Ectodermal cell (in vitro differentiated cells): ENCODE measurements at regions not wholly inside any gene's neighbourhood (a gene's known extent, or its start where the extent isn't known, plus 50 kb on each side); places are given as distances from the start of the nearest gene placed in this dataset.

Experiments
- H3K27ac ChIP-seq: 2 replicates; pipeline ENCODE4 v1.7.0; 2013; ENCODE audit warnings: mild to moderate bottlenecking, low read depth, low read length; ENCODE audit not compliant: insufficient read depth, poor library complexity, severe bottlenecking
- H3K27me3 ChIP-seq: 2 replicates; pipeline ENCODE4 v1.7.0; 2013; ENCODE audit warnings: mild to moderate bottlenecking, low read length; ENCODE audit not compliant: insufficient read depth, control insufficient read depth, poor library complexity, severe bottlenecking
- H3K36me3 ChIP-seq: one replicate; pipeline ENCODE4 v1.7.0; 2013; ENCODE audit warnings: low read length; ENCODE audit not compliant: control insufficient read depth, insufficient read depth
- H3K4me1 ChIP-seq: one replicate; pipeline ENCODE4 v1.7.0; 2013; ENCODE audit warnings: low read length; ENCODE audit not compliant: control insufficient read depth, insufficient read depth
- H3K4me3 ChIP-seq: 2 replicates; pipeline ENCODE4 v1.7.0; 2013; ENCODE audit warnings: low read depth, low read length, control low read depth; ENCODE audit not compliant: insufficient read depth
- H3K9me3 ChIP-seq: 2 replicates; pipeline ENCODE4 v1.7.0; 2013; ENCODE audit warnings: mild to moderate bottlenecking, low read length, moderate library complexity; ENCODE audit not compliant: control insufficient read depth
- WGBS, 2 experiments: methylation state at CpG; one replicate each; pipeline ENCODE4 v1.1.7; 2013; ENCODE audit warnings: missing lambda C conversion rate in 2 of 2; 5-methylcytosine and 5-hydroxymethylcytosine counted together

DNA sequence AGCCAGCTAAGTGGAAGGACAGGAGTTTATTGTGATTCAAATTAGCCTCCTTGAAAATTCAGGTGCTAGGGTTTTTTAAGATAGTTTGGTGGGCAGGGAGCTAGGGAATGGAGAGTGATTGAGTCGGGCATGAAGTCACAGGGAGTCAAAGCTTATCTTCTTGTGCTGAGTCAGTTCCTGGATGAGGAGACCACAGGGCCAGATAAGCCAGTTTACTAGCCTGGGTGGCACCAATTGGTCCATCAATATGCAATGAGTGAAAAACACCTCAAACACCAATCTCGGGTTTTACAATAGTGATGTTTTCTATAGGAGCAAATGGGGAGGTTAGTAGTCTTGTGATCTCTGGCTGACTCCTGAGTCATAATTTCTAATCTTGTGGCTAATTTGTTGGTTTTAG, 165.1 kb downstream of the ABCC12 start:
- WGBS, 2 experiments = 94 to 96% methylated on average over 2 of the region's 2 CpGs
- Histone ChIP-seq H3K27ac (no peak overlapping the region), H3K4me1 (no peaks in the 10 kb centered on the region), H3K27me3 (no peaks in the 10 kb centered on the region), H3K9me3 (no peaks in the 10 kb centered on the region), H3K4me3 (no peak overlapping the region), H3K36me3 (no peaks in the 10 kb centered on the region)

GRCh38 chr16:47987136-47987535, 168.7 kb downstream of the ABCC12 start:
- Histone ChIP-seq H3K9me3 (no peaks in the 10 kb centered on the region), H3K36me3 (no peaks in the 10 kb centered on the region), H3K4me1 (no peaks in the 10 kb centered on the region), H3K27me3 (no peaks in the 10 kb centered on the region), H3K4me3 (no peak overlapping the region), H3K27ac (no peak overlapping the region)
- WGBS, 2 experiments = 92 to 93% methylated on average over 2 of the region's 2 CpGs

GRCh38 chr16:47986031-47986430, 169.8 kb downstream of the ABCC12 start:
- Histone ChIP-seq H3K4me1 (no peaks in the 10 kb centered on the region), H3K27ac (no peak overlapping the region), H3K27me3 (no peaks in the 10 kb centered on the region), H3K36me3 (no peaks in the 10 kb centered on the region), H3K4me3 (no peak overlapping the region), H3K9me3 (no peaks in the 10 kb centered on the region)

GRCh38 chr16:47984669-47985068, 171.1 kb downstream of the ABCC12 start:
- no peak overlapping the region for H3K27ac ChIP-seq
- H3K9me3 ChIP-seq = no peaks in the 10 kb centered on the region
- no peak overlapping the region for H3K4me3 ChIP-seq
- peaks cover 7% of the 10 kb centered on the region for H3K4me1 ChIP-seq
- H3K36me3 ChIP-seq = no peaks in the 10 kb centered on the region
- H3K27me3 ChIP-seq = no peaks in the 10 kb centered on the region

- no peaks in the 10 kb centered on the region for H3K9me3 ChIP-seq
- no peaks in the 10 kb centered on the region for H3K27me3 ChIP-seq
- H3K4me3 ChIP-seq = no peak overlapping the region
- H3K4me1 ChIP-seq = peaks cover 8% of the 10 kb centered on the region
- 94 to 96% methylated on average over 4 to 5 of the region's 5 CpGs for WGBS, 2 experiments
- no peak overlapping the region for H3K27ac ChIP-seq
- no peaks in the 10 kb centered on the region for H3K36me3 ChIP-seq
Observed at GRCh38 chr16:47983999-47984580, 171.7 kb downstream of the ABCC12 start.

DNA sequence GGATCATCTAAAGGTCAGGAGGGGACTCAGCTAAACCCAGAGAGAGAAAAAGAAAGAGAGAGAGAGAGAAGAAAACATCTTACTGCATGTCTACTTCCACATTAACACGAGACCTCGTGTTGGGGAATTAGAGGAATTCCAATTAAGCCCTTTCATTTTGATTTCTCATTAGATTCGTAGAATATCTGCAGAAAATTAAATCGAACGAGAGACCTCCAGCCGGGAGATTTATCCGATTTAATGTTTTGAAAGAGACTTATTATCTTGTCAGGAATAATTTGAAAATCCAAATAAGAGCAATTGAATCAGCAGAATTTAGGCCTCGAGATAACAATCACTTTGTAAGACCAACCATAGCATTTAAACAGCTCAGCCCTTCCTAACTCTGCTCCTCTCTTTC, 175.6 kb downstream of the ABCC12 start:
- Histone ChIP-seq H3K4me1 (peaks cover 30% of the 10 kb centered on the region), H3K36me3 (no peaks in the 10 kb centered on the region)
- WGBS, 2 experiments = 95 to 98% methylated on average over 8 of the region's 8 CpGs

GRCh38 chr16:47979616-47980182, 176.1 kb downstream of the ABCC12 start:
- no peak overlapping the region for H3K4me3 ChIP-seq
- H3K27me3 ChIP-seq = no peaks in the 10 kb centered on the region
- 91 to 98% methylated on average over 1 of the region's 1 CpG for whole genome bisulfite sequencing, 2 experiments
- H3K36me3 ChIP-seq = no peaks in the 10 kb centered on the region
- no peak overlapping the region for H3K27ac ChIP-seq
- H3K4me1 ChIP-seq = peaks cover 30% of the 10 kb centered on the region
- H3K9me3 ChIP-seq = no peaks in the 10 kb centered on the region

More for the DNA sequence above, 175.6 kb downstream of the ABCC12 start:
- no peaks in the 10 kb centered on the region for H3K27me3 ChIP-seq
- H3K9me3 ChIP-seq = no peaks in the 10 kb centered on the region
- H3K4me3 ChIP-seq = no peak overlapping the region
- H3K27ac ChIP-seq = no peak overlapping the region

- no peaks in the 10 kb centered on the region for H3K27me3 ChIP-seq
- no peaks in the 10 kb centered on the region for H3K9me3 ChIP-seq
- WGBS, 2 experiments = 78% methylated on average over 5 of the region's 5 CpGs
- H3K4me1 ChIP-seq = peaks cover 30% of the 10 kb centered on the region
- H3K36me3 ChIP-seq = no peaks in the 10 kb centered on the region
- no peak overlapping the region for H3K4me3 ChIP-seq
- no peak overlapping the region for H3K27ac ChIP-seq
Observed at GRCh38 chr16:47979164-47979520, 176.7 kb downstream of the ABCC12 start.

- Histone ChIP-seq H3K36me3 (no peaks in the 10 kb centered on the region), H3K27ac (no peak overlapping the region), H3K27me3 (no peaks in the 10 kb centered on the region), H3K9me3 (no peaks in the 10 kb centered on the region), H3K4me3 (no peak overlapping the region), H3K4me1 (peaks cover 30% of the 10 kb centered on the region)
- 53 to 59% methylated on average over 3 to 4 of the region's 4 CpGs for WGBS, 2 experiments
Observed at GRCh38 chr16:47978491-47979163, 177.2 kb downstream of the ABCC12 start.

GRCh38 chr16:47977802-47978201, 178.0 kb downstream of the ABCC12 start:
- no peaks in the 10 kb centered on the region for H3K9me3 ChIP-seq
- no peaks in the 10 kb centered on the region for H3K27me3 ChIP-seq
- H3K36me3 ChIP-seq = no peaks in the 10 kb centered on the region
- H3K27ac ChIP-seq = peak overlapping the region; percentile 38
- 39 to 50% methylated on average over 1 of the region's 1 CpG for WGBS, 2 experiments
- no peak overlapping the region for H3K4me3 ChIP-seq
- H3K4me1 ChIP-seq = peaks cover 30% of the 10 kb centered on the region
